Stimulated activated naive CD8-positive, alpha-beta T cell treated with anti-CD3 and anti-CD28 coated beads, Interleukin-15, Interleukin-2, amounts not matched to agents 100 U/mL and 50 U/mL, for 24 hours (primary cell): ENCODE measurements at regions not wholly inside any gene's neighbourhood (a gene's known extent, or its start where the extent isn't known, plus 50 kb on each side); places are given as distances from the start of the nearest gene placed in this dataset.

Source experiments
- ATAC-seq: fragments of 150-1000 bp; cut with Tn5 transposase; one replicate; pipeline ENCODE4 v1.10.0; 2021
- DNase-seq: peaks from one replicate; pipeline ENCODE4 v3.0.0; 2021

DNA sequence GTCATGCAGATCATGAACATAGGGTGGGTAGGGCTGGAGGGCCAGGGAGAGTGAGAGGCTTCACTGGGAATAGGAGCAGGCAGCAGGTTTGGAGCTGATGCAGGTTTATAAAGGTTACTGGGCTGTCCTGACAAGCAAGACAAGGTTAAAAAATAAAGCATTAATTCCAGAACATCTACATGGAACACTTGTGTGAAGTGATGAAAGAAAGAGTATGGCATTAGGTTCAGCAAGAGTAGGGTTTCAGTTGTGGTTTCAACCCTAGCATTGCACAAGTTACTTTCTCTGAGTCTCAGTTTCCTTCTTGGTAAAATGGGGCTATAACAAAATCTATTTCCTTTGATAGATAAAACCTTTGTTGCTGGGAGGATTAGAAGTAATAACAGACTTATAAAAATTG is 114.6 kb upstream of the SESN3 start:
- ATAC-seq (peak; percentile 79), DNase-seq (no peak)

GRCh38 chr11:95344932-95345642 is 114.1 kb upstream of the SESN3 start:
- DNase-seq (no peak), ATAC-seq (peak; percentile 5)

DNA sequence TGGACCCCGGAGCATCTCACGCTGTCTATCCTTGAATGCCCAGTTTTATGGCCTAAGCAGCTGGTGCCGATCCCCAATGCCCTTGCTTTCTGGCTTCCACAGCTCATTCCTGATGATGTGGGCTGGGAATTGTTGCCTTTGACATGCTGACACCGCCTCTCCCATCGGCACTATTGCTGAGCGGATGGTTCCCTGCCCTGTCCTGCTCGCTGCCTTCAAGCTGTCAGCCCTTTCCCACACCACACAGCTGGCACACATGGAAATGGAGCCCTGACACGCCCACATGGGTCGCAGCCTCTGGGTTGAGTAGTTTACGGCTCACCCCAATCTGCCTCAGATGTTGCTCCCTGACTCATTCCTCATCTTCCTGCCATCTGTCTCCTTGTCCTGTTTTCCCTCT is 110.2 kb upstream of the SESN3 start:
- ATAC-seq (no peak), DNase-seq (no peak)

GRCh38 chr11:95339086-95339901 is 108.3 kb upstream of the SESN3 start:
- ATAC-seq: peak; percentile 8
- DNase-seq: no peak

- DNase-seq: peak; percentile 24
- ATAC-seq: no peak
These were observed 107.5 kb upstream of the SESN3 start for GRCh38 chr11:95338430-95338991.

DNA sequence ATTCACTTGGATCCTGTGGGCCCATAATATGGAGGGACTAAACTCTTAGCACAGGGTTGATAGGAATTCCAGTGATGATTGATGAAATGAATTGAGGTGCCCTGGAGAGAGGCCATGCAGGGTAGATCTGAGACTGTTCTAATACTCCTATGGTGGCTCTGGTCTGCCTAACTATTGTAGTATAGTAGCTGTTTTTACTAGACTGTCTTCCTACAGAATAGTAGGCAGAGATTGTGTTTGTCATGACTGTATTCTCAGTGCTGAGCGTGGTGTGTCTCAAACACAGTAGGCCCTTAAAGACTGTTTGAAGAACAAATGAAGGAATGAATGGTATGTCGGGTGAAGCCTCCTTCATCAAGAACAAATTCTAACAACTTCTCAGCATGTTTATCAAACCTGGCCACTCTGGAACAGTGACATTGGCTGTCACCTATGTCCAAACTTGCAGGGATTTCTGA is 107.0 kb upstream of the SESN3 start:
- no peak for ATAC-seq
- DNase-seq: no peak

GRCh38 chr11:95337175-95337957 is 106.4 kb upstream of the SESN3 start:
- ATAC-seq (peak; percentile 69), DNase-seq (peak; percentile 52)

- ATAC-seq: no peak
- DNase-seq: no peak
These were observed 105.0 kb upstream of the SESN3 start for GRCh38 chr11:95335989-95336388.

GRCh38 chr11:95331161-95331560 is 100.2 kb upstream of the SESN3 start:
- ATAC-seq: no peak
- no peak for DNase-seq

GRCh38 chr11:95330302-95330701 is 99.3 kb upstream of the SESN3 start:
- ATAC-seq: no peak

DNA sequence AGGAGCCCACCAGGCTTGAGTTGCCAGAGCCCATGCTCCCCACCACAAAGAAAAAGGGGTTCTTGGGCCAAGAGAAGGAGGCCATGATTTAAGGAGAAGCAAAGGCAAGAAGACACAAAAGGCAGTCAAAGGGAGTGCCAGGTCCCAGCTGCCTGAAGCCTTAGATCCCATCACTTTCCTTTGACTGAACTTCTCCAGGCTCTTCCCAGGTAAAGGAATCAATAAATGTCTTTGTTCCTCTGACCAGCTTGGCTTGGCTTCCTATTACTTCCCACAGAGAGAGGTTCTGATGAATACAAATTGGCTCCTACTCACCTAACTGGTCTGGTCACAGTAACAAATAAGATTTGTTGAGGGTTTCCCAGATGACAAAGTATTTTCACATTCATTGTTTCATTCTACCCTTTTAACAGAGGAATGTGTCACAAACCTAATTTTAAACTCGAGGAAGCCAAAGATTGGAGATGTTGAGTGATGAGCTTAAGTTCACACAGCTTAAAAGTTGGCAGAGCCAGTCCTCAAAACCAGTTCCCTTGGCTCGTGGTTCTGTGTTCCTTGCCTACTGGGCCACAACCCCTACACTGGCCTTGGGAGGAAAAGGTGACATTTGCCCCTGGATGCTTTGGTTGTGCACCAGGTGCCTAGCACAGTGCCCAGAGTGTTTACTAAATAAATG is 96.4 kb upstream of the SESN3 start:
- no peak for DNase-seq
- no peak for ATAC-seq

More at GRCh38 chr11:95330302-95330701, 99.3 kb upstream of the SESN3 start:
- no peak for DNase-seq

DNA sequence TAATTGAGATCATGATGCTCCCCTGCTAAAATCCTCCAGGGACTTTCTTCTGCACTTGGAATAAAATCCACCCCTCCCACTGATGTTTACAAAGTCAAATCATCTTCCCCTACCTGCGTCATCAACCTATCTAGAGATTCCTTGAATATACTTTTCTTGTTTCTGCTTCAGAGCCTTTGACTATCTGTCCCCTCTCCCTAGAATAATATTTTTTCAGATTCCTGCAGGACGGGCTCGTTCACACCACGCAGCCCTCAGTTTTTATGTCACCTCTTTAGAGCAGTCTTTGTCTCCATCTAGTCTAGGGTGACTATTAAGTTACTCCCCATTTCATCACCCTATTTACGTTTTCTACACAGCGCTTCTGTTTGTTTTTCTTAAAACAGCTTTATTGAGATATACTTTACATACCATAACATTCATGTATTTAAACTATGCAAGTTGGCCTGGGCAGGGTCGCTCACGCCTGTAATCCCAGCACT is 94.8 kb upstream of the SESN3 start:
- ATAC-seq (no peak), DNase-seq (no peak)

DNA sequence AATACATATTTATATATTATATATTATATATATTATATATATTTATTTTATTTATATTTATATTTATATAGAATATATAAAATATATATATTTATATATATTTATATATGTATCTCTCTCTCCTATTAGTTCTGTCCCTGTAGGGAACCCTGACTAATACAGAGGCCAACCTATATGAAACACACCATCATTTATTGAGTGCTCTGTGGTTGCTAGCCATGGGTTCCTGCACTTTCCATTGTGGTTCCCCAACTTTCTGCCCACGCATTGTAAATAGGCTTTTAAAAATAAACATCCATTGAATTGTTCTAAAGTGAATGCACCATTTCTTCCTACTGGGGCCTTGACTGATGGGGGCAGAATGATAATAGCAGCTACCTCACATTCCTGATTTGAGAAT is 93.8 kb upstream of the SESN3 start:
- DNase-seq (no peak), ATAC-seq (no peak)

DNA sequence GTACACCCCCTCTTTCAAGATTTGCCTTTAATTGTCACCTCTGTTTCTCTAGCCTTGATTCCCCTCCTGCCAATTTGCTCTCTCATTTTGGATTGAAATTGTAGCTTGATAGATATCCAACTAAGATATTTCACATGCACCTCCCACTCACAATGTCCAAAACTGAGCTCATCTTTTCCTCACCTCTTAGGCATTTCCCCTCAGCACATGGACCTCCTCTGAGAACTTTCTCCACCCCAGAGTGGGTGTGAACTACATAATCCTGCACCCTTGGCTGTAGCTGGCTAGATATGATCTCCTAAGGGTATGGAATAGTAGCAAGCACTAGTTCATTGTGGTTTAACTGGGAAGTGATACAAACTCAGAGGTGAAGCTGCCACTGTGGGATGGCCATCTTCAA is 91.5 kb upstream of the SESN3 start:
- DNase-seq (no peak), ATAC-seq (peak; percentile 23)

DNA sequence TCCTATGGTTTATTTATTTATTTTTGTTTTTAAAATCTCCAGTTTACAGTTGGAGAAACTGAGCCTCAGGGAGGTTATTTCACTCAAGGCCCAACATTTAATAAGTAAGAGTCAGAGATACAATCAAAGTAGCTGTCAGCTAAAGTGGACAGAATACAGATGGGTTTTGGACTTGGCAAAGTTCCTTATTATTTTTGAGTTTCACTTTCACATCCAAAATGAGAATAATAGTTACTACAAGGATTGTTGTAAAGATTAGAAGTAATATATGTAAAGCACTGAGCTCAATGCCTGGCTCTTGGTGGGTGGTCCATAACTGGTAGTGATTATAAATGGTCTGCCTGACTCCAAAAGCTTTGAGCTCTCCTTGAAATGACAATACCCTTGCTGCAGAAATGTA is 87.5 kb upstream of the SESN3 start:
- ATAC-seq (no peak), DNase-seq (no peak)

- DNase-seq: no peak
- no peak for ATAC-seq
These were observed 77.6 kb upstream of the SESN3 start for GRCh38 chr11:95308512-95309035.

DNA sequence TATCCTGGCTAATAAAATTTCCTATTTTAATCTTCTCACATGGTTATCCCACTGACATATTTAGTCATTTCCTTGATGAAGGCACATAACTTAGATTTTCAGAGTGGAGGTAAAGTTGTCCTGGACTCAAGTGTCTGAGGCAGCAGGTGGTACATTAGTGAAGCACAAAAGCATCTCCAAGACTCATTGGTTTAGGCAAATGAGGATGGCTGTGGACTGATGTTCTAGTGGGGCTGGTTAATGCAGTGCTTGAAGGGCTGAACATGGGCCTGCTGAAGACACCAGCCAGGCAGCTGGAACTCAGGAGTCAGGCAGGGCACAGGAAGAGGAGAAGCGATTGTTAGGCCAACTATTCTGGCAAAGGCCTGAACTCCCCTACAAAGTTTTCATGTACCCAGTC is 76.3 kb upstream of the SESN3 start:
- no peak for DNase-seq
- ATAC-seq: no peak

GRCh38 chr11:95306801-95307200 is 75.8 kb upstream of the SESN3 start:
- ATAC-seq (no peak), DNase-seq (no peak)

DNA sequence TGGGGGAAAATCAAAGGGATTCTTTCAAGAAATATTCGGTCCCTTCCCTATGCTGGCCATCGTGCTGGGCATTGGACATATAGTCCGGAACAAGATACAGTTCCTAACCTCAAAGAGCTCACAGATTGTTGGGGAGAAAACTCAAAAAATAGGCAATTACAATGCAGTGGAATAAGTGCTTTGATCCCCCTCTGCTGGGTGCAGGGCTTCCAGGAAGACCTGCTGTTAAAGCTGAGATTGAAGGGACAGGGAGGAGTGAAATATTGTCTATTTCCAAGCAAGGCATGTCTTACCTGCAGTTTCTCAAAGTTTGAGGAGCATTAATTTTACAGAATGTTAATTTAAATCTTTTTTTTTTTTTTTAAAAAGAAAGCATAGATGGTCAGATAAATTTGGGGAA is 75.1 kb upstream of the SESN3 start:
- no peak for DNase-seq

GRCh38 chr11:95305705-95306104 is 74.7 kb upstream of the SESN3 start:
- DNase-seq (no peak), ATAC-seq (no peak)

More for the DNA sequence above, 75.1 kb upstream of the SESN3 start:
- ATAC-seq: no peak

GRCh38 chr11:95304777-95305176 is 73.8 kb upstream of the SESN3 start:
- ATAC-seq: no peak
- no peak for DNase-seq
